Nucleus accumbens (tissue), 56 donors: ENCODE measurements at regions not wholly inside any gene's neighbourhood (a gene's known extent, or its start where the extent isn't known, plus 50 kb on each side); places are given as distances from the start of the nearest gene placed in this dataset.
"Not testable (repeated sequence)": the region's sequence is repeated elsewhere in the genome, so short reads cannot be mapped to it uniquely, and the experiment has no call there.

Source experiments
- DNase-seq, 56 donors: peaks; one replicate each; lab custom pipeline; 2025; lab: John Stamatoyannopoulos, UW

DNA sequence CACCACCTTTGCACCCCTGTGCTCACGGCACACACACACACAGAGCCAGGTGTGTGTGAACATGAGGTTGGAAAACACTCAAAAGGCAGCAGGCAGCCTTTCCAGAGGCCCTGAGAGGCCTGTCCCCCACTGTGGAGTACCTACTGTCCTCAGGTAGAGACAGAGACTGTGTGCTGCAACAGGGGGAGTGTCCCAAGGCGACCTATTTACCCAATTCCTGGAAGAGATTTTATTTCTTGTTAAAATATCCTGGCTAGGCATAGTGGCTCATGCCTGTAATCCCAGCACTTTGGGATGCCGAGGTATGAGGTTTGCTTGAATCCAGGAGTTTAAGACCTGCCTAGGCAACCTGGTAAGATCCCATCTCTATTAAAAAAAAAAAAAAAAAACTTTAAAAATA is 108.5 kb downstream of the COPRS start:
- no peak for DNase-seq

DNA sequence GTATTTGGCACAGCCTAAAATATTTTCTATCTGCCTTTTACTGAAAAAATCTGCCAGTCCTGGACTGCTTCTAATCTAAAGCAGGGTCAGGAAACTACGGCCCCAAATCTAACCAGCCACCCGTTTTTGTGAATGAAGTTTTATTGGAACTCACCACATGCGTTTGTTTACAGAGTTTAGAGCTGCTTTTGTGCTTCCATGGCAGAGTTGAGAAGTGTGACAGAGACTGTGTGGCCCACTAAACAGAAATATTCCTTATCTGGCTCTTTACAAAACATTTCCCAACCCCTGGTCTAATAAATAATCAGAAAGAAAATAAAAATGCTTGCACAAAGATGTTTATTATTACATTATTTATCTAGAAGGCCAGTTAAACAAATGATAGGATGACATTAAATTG is 110.2 kb downstream of the COPRS start:
- DNase-seq: no peak

DNA sequence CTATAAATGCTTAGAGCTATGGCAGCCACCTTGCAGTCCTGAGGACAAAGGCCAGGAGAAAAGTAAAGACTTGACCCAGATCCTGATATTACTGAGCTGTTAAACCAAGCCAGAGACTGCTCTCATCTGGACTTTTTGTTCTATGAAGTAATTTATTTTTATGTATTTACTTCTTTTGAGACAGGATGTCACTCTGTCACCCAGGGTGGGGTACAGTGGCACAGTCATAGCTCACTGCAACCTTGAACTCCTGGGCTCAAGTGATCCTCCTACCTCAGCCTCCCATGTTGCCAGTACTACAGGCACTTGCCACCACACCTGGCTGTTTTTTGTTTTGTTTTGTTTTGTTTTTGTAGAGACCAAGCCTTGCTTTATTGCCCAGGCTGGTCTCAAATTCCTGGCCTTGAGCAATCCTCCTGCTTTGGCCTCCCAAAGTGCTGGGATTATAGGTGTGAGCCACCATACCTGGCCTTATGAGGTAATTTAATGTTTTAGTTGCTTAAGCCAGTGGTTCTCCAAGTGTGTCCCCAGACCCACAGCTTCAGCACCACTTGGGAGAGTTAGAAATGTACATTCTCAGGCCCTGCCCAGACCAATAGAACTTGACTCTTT is 112.1 kb downstream of the COPRS start:
- DNase-seq: no peak

DNA sequence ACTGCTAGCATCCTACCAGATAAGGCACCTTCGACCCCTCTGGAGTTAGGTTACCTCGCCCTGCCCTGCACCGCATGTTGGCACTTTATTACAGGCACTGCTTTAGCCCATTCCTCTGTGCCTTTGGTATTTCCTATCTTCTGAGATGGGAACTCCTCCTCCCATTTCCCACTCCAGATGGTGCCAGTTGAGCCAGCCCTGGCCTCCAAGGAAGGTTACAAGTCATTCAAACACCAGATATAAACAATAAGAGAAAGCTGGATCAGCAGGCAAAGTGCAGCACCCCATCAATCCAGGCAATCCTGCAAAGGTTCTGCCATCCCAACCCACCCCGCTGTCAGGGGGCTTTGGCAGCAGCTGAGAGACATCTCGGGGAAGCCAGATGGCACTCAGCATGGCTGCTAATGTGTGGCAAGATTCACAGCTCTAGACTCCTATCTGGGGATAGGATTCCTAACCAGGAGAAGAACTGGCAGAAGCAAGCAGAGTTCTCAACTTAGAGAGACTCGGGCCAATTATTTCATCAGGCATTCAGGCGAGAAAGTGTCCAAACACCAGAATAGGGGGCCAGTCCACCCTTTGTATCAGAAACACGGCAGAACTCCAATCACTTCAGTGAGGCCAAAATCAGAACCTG is 113.0 kb downstream of the COPRS start:
- no peak for DNase-seq

DNA sequence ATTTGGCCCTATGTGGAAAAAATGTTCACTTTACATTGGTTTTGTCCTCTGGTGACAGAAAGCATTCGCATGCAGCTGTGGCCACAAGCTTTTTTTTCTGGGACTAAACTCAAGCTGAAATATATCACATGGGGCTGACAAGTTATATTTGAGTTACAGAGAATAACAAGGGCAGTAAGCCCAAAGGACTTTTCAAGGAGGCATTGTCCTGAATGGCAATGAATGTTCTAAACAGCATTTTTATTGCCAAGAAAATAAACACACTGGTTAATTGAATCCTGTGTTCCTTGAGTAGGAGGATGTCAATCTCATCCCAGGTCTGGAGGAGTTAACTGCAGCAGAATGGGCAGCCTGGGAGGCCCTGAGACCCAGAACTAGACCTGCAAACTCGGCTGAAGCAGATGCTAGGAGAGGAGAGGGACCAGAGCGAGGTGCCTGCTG is 114.5 kb downstream of the COPRS start:
- no peak for DNase-seq

DNA sequence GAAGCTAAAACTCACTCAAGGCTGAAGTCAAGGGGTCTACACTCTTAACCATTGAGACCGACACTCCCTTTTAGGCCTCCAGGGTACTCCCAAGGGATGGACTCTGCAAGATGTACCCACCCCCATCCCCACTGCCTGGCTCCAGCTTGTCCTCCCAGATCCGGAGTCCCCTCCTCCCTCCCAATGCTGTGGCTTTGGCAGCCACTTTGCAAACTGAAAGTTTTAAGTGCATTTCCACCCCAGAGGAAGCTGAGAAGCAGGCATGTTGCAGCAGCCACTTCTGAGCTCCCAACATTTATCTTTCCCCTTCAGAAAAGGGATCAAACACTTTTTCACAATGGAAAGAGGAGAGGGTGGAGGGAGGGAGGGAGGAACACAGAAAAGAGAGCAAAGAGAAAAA is 115.2 kb downstream of the COPRS start:
- no peak for DNase-seq

DNA sequence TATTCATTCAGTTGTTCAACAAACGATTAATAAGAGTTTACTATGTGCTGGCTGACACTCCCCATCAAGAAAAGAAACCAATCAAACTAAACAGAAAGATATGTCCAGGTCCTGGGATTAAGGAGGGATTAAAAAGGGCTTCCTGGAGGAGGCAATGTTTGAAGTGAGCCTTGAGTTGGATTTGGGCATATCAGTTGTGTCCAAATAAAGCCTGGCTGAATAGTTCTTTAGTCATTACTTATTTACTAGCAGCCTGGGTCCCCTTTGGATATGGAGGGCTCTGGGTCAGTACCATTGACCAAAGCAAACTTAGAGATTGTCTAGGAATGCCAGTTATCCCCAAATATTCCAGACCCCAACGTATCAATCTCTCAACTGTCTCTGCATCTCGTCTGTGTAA is 117.7 kb downstream of the COPRS start:
- no peak for DNase-seq

DNA sequence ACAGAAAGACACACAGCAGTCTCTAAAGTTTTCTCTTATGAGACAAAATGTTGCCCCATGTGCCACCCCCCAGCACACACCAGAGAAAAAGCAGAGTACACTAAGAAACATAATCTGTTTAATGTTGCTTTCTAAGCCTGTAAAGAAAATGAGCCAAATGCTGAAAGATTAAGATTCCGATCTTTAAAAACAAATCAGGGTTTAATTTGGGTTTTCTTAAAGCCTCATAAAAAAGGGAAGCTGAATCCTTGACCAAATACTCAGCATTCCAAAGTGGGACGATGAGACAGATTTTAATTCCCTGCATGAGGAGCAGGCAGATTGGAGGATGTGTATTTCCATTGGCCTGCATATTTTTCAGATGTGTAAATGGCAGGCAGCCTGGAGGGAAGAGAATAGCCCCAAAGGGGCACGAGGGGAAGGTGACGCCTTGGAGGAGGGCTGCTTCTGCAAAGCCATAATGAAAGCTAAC is 118.4 kb downstream of the COPRS start:
- no peak for DNase-seq

DNA sequence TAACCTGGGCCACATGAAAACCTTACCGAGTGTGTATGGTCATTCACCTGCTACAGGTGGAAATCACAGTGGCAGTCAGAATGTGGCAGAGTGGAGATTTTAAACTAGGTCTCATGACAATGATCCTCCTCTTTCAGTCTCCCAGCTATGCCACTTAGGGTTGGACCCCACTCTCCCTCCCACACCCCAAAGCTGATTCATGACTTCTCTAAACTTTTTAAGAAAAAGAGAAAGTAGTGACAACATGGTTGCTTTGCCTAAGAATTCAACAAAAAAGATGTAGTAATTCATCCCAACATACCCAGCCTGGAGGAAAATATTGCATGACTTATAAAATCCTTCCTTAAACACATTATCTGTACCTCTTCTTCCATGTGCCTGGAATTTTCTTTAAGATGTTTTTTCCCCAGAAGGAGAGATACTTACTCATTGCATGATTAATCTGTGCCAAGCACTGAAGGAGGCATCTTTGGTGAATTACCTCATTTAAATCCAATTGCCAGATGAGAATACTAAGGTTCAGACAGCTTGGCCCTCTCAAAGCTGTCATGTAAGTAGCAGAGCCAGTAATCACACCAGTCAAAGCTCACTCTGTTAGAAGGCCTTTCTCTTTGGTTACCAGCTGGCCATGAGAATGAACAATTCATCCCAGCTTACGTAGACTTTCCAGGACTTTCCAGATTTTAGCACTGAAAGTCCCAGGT is 119.9 kb downstream of the COPRS start:
- DNase-seq: no peak

DNA sequence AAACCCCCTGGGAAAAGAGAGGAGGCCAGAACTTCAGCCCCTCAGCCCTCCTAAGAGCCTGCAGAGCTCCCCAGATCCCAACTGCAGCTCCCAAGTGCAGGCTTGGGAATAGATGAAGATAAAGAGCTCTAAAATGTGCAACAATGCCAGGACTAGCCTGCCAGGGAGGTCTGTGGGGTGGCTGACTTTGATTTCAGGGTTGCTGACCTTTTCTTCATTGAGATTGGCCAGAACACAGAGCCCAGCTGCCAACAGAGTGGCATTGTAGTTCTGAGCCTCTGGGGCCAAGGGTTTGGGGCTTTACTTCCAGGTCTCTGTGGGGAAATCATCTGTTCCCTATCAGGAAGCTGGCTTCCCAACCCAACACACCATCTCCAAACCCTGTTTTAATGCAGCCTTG is 120.6 kb downstream of the COPRS start:
- DNase-seq: no peak

DNA sequence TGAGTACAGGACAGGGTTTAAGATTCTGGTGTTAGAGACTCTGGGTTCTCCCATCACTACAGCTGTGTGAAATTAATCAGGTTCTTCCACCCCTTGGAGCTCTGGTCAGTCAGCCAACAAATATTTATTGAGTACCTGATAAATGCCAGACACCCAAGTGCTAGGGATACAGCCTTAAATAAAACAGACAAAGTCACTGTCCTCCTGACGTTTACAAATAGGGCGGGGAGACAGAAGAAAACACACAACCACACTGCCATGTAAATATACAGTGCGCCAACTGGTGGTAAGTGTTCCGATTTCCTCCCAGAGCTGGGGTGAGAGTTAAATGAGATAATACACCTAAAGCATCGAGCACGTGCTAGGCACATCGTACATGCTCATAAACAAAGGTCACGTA is 121.0 kb downstream of the COPRS start:
- no peak for DNase-seq

DNA sequence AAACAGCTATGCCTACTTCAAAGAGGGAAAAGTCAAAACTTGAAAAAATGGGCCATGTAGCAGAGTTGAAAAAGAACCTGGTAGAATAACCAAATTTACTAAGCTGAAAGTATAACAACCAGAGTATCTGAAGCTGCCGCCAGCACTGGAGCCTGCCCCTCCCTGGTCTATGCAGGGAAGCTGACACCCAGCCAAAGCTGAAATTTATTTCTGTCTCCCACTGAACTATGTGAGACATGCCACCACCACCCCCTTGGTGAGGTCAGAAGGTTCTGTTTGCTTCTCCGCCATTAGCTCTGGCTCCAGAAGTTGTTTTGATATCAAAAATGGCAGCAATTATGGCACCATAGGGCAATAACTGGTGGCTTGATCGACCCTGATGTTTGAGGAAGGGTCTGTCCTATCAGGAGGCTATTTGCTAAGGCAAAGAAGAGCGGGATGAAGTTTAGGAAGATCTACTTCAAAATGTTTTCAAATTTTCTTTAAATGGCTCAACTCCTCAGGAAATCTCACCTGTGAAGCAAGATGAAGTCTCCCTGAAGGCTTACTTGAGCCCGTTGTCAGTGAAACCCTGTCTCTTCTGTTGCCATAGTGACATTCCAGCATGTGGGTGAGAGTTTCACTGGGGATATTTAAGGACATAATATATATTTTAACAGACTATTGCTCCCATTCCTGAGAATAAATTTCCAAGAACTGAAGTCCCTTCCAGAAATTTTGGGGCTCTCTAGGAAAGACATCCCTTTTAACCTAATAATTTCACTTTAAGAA is 122.0 kb downstream of the COPRS start:
- DNase-seq: no peak

DNA sequence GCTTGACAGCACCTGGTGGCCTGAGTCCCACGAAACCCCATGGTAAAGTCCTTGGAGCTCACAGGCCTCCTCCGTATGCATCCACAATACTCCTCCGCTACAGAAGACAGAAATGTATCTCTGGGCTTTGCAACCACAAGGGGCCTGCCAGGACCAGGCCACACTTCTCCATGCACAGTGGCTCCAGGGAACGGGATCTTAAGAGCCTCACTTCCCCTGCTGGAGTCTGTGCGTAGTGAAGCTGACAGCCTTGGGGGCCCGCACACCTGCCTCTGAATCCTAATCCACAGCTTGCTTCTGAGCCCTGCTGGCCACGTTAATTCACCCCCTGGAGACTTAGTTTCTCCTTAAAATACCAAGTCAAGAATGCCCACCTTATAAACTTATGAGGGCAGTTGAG is 125.7 kb downstream of the COPRS start:
- DNase-seq: no peak

DNA sequence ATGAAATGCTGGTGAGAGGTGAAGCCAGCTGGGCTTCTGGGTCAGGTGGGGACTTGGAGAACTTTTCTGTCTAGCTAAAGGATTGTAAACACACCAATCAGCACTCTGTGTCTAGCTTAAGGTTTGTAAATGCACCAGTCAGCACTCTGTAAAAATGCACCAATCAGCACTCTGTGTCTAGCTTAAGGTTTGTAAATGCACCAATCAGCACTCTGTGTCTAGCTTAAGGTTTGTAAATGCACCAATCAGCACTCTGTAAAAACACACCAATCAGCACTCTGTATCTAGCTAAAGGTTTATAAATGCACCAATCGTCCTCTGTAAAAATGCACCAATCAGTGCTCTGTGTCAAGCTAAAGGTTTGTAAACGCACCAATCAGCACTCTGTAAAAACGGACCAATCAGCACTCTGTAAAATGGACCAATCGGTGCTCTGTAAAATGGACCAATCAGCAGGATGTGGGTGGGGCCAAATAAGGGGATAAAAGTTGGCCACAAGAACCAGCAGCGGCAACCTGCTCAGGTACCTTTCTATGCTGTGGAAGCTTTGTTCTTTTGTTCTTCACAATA is 127.4 kb downstream of the COPRS start:
- DNase-seq: not testable (repeated sequence)

DNA sequence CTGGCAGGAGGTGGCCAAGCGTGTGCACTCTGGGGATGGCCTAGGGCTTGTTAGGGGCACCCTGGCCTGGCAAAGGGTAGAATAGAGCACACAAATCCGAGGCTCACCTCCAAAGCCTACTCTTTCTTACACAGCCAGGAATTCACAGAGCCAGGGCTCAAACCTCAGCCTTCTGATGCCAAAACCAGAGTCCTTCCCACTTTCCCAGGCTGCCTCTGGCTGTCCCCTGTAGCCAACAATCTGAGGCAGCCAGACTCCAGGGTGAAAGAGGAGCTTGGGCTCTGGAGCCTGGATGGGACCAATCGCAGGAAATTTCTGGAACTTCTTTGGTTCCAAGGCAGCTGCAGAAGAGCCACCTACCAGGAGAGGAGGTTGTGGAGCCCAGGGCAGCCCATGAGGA is 127.9 kb downstream of the COPRS start:
- DNase-seq: no peak

DNA sequence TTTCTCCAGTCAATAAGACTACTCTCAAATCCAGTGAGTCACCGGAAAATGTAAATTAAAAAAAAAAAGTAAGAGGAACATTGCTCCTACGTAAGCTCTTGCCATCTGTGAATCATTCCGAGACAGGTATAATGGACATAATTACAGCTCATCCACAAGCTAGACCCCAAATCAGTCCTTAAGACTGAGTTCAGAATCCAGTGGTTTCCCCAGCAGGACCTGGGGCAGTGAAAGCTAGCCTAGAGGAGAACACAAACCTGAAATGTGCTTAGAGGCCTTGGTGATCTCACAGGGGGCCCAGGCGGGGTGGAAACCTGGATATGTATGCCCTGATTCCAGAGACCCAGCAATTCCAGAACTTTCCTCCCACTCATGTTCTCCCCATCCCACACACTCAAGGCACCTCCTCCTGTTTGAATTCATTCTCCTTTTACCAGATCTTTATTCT is 132.0 kb downstream of the COPRS start:
- no peak for DNase-seq

DNA sequence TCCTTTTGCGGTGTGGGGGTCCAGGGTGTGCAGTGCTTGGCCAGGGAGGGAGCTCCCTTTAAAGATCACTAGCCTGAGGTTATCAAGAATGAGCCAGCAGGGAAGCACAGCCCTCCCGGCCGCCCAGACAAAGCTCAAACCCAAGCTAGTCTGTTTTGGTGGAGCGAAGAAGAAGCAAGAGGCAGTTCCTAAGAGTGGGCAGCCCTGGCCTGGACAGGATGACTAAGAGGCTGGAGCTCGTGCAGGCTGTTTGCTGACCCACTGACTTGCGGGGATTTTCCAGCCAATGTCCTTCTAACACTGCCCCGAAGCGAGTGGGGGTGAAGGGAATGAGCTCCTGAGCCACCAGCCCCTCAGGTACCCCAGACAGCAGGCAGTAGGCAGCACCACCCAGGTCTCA is 134.4 kb downstream of the COPRS start:
- no peak for DNase-seq

DNA sequence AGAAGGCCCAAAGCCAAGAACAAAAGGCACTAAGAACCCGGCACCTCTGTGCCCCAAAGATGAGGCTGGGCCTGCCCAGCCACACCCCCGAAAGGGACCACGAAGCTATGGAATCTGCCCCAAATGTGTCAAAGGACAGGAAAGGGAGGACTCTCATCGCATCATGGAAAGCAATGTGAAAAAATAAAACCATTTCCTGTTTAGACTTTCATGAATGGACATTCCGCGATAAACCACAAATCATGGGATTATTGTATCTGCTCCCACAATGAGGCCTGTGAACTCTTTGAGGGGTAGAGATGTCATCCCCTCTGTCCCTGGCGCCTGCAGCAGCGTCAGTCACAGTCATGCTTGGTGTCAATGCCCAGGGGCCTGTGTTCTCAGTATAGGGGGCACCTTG is 135.0 kb downstream of the COPRS start:
- no peak for DNase-seq

DNA sequence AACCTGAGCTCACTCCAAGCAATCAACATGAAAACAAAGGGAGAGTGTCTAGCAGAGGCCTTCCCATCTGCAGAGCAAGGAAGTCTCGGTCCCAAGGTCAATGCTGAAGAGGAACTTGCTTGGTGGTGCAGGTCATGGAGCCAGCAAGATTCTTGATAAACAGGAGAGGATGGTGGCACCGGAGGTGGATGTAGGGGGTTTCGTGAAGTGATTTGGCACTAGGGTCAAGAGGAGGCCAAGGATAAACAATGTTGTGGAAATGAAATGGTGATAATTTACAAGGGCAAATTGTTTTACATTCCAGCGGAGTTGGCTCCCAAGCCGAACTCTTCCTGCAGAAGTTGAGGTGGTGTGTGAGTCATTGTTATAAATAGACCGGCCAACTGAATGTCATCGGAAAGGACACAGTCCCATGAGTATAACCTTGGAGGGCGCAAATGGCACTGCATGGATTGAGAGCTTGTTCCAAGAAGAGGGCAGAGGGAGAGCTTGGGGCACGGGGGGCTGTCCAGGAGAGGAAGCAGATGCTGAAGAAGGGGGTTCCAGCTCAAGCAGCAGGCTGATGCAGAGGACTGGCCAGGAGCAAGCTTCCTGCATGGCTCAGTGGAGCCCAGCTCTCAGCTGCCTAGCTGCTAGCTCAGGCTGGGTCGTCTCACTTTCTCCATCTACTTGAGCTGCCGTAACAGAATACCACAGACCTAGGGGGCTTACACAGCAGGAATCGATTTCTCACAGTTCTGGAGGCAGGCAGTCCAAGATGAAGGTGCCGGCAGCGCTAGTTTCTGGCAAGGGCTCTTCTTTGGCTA is 136.6 kb downstream of the COPRS start:
- DNase-seq: no peak
